LNCAP (cell line): ENCODE measurements at regions not wholly inside any gene's neighbourhood (a gene's known extent, or its start where the extent isn't known, plus 50 kb on each side); places are given as distances from the start of the nearest gene placed in this dataset.

Source experiments
- TF ChIP-seq, protein P1 (sequence below): fragments of 450-650 bp; IDR thresholded peaks from 2 replicates; pipeline ENCODE4 v1.5.1; 2017; ENCODE audit warnings: mild to moderate bottlenecking

DNA sequence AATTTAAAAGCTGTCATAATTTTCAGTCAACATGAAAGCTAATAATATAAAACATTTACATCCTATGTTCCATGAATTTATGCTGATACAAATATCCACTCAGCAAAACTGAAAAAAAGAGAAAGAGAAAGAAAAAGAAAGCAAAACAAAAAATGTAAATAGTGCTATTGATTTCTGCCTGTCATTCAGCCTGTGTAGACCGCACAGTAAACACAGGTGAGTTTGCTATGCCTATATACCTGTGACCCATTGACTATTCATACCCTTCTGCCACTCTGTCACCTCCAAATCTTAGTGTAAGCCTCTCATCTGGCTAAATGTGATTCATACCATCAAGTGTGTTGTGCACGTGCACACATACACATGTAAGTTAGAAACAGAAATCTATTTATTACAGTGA, 359.0 kb upstream of the RORB start:
- TF ChIP-seq, protein P1, sequence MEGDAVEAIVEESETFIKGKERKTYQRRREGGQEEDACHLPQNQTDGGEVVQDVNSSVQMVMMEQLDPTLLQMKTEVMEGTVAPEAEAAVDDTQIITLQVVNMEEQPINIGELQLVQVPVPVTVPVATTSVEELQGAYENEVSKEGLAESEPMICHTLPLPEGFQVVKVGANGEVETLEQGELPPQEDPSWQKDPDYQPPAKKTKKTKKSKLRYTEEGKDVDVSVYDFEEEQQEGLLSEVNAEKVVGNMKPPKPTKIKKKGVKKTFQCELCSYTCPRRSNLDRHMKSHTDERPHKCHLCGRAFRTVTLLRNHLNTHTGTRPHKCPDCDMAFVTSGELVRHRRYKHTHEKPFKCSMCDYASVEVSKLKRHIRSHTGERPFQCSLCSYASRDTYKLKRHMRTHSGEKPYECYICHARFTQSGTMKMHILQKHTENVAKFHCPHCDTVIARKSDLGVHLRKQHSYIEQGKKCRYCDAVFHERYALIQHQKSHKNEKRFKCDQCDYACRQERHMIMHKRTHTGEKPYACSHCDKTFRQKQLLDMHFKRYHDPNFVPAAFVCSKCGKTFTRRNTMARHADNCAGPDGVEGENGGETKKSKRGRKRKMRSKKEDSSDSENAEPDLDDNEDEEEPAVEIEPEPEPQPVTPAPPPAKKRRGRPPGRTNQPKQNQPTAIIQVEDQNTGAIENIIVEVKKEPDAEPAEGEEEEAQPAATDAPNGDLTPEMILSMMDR: no peak

DNA sequence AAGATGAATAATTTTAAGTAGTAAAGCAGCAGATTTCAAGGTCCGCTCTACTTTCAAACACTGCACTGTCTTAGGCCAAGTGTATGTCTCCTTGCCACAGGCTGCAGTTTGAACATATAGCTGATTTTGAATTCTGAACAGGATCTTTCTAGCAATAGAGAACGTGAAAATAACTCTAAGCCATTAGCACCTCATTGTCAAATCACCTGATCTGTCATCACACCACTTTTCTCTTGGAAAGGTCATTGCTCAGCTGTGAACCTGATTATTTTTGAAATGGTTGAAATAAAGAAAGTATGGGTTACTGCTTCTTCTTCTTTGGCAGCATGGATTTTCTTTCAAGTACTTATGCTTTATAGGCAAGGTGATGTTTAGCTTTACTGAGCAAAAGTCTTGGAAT, 357.0 kb upstream of the RORB start:
- TF ChIP-seq, protein P1: no peak

DNA sequence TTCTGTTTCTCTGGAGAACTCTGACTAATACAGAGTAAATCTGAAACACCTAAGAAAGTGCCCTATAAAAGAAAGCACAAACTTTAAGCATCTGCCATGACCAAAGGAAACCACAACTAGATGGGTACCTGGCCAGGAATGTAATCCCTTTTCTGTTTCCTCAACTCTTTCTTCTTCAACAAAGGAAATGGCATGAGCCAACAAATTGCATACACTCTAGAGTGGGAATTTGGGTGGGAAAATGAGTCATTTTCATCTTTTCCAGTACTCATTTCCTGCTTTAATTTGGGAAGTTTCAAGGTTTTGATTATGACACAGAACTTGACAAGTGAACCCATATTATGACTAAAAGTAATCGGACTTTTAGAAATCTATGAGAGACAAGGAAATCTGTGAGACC, 349.2 kb upstream of the RORB start:
- TF ChIP-seq, protein P1: no peak

DNA sequence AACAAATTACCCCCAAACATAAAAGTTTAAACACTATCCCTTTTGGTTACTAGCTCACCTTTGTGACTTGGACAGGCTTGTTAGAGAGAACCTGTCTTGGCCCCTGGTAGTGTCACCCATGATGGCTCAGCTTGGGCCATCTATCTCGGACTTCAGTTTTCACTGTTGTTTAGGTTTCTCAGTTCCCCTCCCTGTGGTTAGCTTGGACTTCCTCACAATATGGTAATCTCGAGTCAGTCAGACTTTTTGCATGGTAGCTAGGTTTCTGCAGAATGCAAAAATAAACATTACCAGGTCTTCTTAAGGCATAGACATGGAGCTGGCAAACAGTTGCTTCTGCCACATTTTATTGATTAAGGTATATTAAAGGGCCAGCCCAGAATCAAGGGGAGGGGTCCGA, 324.3 kb upstream of the RORB start:
- TF ChIP-seq, protein P1: no peak

DNA sequence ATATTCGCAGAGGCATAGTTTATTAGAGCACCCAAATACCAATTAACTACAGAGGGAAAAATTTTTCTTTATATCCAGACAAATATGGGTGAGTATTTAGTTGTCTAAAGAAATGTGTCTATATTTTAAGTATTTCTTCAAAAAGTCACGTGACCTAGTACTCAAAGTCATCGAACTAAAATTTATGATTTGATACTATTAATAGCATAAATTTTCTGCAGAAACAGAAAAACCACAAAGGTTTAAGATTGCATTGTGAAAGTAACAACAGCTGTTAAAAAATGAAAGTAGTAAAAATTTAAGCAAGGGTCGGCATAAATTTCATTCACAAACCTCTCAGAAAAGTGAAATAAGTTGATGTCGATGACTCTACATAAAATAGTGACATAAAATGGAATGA, 323.9 kb upstream of the RORB start:
- TF ChIP-seq, protein P1: no peak

DNA sequence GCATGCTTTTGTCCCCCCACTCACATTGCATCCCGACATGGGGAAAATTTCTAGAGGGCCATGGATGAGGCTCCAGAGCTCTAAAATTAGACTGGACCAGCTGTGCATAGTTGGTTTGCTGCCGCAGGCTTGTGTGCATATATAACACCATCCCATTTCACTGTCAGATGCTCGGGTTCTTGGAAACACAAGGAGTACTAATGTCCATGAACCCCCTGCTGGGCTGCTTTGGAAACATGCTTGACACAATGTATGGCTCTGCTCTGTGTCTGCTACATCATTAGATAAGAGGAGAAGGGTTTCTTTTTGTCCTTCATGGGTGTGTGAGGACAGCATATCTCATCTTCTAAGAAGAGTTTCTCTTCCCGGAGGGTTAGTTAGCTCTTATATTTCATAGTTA, 292.1 kb upstream of the RORB start:
- TF ChIP-seq, protein P1: no peak

DNA sequence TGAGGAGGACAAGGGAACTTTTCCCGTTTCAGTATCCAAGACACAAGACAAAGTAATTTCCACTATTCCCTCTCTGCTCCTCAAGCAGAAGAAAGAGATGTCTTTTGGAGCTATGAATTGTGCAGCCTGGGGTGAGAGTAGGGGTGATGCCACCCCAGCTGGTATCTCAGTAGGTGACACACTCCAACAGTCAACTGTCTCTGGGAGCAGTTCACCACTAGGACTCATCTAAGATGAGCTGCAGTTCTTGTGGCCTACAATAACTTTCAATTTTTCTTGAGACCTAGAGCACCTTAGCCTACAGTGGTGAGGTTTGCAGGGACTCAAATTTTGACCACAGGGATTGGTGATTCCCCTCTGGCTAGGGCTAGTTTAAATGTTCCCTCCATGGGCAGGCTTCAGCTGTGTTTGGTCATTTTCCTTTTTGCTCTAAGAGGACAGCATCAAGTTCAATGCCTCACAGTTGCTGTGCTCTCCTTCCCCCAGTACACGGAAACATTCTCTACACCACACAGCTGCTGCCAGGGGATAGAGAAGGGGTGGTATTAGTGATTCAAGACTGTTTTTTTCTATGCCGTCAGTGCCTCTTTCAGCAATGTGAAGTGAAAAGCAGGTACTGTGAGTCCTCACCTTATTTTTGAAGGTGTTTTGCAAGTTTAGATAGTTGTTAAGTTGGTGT, 278.6 kb upstream of the RORB start:
- TF ChIP-seq, protein P1: no peak

DNA sequence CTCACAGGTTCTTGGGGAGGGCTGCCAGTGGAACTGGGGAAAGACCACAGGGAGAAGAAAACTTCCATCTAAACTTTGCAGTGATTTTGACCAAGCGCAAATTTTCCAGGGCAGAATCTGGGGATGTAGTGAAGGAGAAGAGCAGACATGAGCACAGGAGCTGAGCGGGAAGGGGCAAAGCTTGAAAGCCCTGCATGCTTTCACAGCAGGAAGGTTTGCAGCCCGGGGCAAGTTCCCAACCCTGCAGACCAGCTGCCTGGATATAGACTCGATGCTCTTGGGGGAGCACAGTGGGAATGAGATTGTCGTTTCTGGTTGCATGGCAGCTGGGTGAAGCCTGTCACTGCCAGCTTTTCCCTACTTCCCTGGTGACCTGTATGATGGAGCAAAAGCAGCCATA, 276.8 kb upstream of the RORB start:
- TF ChIP-seq, protein P1: no peak
